NOMO-1 (cell line): ENCODE measurements at regions not wholly inside any gene's neighbourhood (a gene's known extent, or its start where the extent isn't known, plus 50 kb on each side); places are given as distances from the start of the nearest gene placed in this dataset.

Experiments used
- DNase-seq, 2 experiments: peaks; one replicate each; lab custom pipeline; 2025; ENCODE audit not compliant: unreplicated experiment in 2 of 2; lab: John Stamatoyannopoulos, UW

DNA sequence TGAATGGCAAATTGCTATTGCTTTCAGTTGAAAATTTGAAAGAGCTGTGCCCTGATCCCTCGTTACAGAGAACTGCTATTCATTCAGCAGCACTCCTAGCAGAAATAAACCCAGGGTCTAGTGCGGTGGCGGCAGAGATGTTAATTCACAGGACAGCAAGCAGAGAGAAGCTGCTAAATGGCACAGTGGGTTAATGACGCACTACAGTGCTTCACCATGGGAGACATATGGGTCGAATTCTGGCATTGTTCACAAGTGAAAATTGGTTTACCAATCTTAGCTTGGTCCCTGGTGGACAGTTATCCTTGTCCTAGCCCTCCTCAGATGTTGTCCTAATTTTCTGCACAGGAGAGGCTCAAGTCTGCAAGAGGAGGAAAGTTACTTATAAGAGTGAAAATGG is 807.4 kb downstream of the TLE1 start:
- DNase-seq, result no peak

GRCh38 chr9:80881320-80881719 is 808.0 kb downstream of the TLE1 start:
- no peak for DNase-seq

GRCh38 chr9:80878556-80878955 is 810.8 kb downstream of the TLE1 start:
- no peak for DNase-seq

DNA sequence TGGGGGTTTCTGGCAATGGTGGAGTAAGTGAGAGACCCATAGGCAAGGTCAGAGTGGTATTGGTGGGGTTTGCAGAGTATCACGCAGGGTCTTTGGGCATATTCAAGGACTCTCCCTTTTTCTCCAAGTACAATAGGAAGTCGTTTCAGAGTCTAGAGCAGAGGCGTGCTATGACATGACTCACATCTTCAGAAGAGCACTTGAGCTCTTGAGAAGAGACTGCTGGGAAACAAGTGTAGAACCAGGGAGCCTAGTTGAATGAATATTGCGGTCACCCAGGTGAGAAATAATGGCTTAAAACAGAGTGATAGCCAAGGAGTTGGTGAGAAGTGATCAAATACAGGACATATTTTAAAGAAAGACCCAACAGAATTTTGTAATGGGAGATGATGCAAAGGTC is 813.4 kb downstream of the TLE1 start:
- no peak for DNase-seq

GRCh38 chr9:80874276-80874675 is 815.1 kb downstream of the TLE1 start:
- DNase-seq, result no peak

GRCh38 chr9:80873861-80874260 is 815.5 kb downstream of the TLE1 start:
- DNase-seq, result no peak

DNA sequence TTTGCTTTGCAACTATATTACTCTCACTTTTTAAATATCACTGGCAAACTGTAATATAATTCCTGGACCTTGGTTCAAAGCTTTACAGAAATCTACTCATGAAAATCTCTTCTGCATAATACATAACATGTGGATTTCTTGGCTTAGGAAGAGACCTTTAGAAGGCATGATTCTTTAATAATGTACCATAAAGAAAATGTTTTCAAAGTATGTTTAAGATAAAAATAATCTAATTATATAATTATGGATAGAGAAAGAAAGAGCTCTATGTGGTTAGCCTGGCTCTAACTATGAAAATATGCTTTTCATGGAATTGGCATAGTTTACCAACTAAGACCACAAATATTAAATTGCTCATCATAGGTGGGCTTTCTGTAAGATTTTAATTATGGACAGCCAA is 817.8 kb downstream of the TLE1 start:
- DNase-seq, result no peak

DNA sequence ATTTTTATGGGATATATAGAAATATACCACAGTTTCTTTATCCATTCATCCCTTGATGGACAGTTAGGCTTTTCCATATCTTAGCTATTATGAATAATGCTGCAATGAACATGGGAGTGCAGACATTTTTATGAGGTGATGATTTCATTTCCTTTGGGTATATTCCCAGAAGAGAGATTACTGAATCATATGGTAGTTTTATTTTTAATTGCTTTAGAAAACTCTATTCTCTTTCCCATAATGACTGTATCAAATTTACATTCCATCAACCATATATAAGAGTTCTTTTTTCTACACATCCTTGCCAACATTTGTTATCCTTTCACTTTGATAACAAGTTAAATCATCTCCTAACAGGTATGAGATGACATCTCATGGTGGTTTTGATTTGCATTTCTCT is 821.6 kb downstream of the TLE1 start:
- DNase-seq, result no peak

GRCh38 chr9:80866576-80867227 is 822.6 kb downstream of the TLE1 start:
- no peak for DNase-seq

DNA sequence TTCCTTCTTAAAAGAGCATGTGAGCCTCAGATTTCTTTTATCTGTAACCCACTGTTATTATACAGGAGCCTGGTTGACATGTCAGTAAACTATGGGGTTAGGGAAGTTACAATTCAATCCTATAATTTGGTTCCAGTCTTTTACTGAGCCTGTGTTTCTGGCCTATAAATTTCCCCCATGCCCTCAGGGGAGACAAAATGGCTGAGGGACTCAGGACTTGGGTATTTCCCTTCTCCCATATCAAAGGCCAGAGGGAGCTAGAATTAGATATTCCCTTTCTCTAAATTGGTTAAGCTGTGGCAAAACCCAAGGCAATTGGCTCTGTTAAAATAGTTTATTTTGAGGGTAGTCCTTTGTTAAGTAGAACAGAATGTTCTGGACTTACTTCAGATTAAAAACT is 823.2 kb downstream of the TLE1 start:
- no peak for DNase-seq

GRCh38 chr9:80843028-80843427 is 846.3 kb downstream of the TLE1 start:
- DNase-seq, result no peak

DNA sequence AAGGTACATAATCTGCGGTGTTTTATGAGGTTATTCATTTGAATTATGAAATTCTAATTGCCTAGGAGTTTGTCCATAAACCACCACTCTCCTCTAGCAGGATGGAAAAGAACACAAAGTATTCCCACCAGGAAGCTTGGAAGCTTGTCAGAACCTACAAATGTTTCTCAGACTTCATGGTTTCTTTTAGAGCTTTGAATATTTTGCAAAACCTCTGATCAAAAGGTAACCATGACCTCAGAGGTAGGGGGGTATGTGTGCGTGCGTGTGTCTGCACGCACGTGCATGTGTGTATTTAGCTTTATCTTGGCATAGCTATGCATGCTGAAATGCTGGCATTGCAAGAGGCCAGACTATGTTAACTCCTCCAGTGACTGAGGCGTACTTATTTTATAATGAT is 847.0 kb downstream of the TLE1 start:
- DNase-seq, result no peak

DNA sequence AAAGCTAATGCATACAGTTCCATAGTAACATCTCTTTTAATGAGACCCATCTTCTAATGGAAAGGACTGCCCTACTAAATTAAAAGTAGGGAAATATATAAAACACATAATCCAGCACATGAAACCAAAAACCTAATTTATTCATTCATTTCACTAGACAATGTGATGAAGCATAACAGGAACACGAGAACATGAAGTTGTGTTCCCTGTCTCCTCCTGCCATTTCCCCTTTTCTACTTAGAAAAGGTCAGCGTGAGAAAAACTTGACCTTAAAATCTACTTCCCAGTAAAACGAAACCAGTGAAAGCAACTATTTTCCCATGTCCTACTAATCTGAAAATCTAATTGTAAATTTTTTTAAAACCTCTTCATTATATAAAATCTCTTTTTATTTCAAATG is 847.5 kb downstream of the TLE1 start:
- DNase-seq, result no peak

DNA sequence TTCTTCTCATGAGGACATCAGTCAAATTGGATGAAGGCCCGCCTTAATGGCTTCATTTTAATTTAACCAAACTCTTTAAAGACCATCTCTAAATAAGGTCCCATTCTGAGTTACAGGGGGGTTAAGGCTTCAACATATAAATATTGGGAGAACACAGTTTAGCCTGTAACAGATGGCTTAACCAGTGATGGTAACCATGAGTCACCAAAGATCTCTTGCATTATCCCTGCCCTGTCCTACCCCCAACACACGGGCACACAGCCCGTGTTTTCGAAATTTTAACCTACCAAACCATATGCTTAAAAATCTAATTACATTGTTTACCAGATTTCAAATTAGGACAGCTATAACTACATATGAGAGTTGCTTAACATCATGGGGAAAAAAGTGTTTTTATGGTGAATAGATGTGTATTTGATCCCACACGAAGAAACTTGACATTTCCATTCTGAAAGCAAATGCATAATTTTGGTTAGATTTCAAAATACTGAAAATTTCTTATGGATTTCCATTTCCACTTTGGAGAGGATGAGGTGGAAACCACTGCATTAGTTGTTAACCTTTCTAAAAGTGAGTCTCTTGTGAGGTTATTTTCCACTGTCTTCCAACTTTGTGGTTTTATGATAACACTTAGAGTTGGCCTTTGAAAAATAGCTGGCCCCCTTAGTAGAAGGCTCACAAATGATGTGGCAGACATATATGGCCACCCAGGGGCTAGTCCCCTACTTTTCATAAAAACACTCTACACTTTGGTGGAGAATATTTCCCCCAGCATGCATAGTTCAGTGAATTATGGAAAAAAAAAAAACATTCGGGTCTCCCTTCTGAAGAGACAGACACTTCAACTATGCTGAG is 849.3 kb downstream of the TLE1 start:
- no peak for DNase-seq

GRCh38 chr9:80836013-80836412 is 853.3 kb downstream of the TLE1 start:
- no peak for DNase-seq

DNA sequence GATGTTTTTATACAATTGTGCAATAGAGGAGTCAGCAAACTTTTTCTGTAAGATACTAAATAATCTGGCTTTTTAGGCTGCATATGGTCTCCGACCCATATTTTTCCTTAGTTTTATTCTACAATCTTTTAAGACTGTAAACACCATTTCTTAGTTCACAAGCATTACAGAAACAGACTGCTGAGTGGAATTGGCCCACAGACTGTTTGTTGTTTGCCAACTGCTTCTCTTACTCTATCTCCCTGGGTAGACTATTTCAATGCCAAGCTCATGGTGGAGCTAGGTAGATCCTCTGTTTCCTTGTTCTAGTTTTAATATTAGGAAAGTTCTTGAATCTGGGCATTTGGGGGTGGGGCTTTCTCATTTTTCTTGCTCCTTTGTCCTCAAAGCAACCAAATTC is 857.6 kb downstream of the TLE1 start:
- no peak for DNase-seq

DNA sequence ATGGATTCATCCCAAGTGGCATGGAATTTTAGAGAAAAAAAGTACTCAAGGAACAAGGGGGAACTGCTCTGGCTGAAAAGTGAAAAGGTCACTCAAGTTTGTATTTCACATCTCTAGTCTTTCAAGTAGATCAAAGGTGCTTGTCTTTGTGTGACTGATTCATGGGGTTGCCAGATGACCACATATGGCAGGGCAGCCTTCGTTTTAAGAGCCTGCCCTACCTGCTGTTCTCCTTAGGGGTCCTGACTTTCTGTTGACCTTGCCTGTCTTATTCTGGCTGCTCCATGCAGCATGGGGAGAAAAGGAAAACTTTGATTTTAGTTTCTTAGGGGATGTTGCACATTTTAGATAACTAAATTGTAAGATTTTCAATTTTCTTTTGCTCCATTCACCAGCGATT is 877.7 kb downstream of the TLE1 start:
- DNase-seq, result no peak

- DNase-seq, result no peak
Measured at GRCh38 chr9:80811003-80811402, 878.3 kb downstream of the TLE1 start.

GRCh38 chr9:80806671-80807070 is 882.7 kb downstream of the TLE1 start:
- DNase-seq, result no peak

DNA sequence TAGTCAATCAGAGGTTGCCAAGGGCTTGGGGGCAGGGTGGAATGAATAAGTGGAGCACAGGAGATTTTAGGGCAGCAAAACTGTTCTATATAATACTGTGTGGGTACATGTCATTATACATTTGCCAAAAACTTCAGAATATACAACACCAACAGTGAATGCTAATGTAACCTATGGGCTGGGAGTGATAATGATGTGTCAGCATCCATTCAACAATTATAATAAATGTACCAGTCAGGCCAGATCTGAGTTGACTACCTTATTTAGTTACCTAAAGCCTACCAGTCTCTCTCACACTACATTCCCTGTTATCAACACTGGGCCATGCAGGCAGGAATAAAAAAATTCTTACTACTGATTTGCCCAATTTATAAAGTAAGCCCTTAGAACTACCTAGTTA is 884.5 kb downstream of the TLE1 start:
- DNase-seq, result no peak

- DNase-seq, result no peak
Measured at GRCh38 chr9:80797831-80798688, 891.3 kb downstream of the TLE1 start.
